Right atrium auricular region (tissue), 2 donors: ENCODE measurements at regions not wholly inside any gene's neighbourhood (a gene's known extent, or its start where the extent isn't known, plus 50 kb on each side); places are given as distances from the start of the nearest gene placed in this dataset.

Source experiments
- DNase-seq: peaks from one replicate; pipeline ENCODE4 v3.0.0-alpha.2; 2019; ENCODE audit warnings: low spot score
- H3K27ac ChIP-seq, 2 donors: fragments of 200-600 bp; sonication (generic); 1 replicate in 1 of 2; 2 replicates in 1 of 2; pipeline ENCODE4 v1.5.1; 2016 to 2019
- H3K27me3 ChIP-seq, 2 donors: fragments of 200-600 bp; sonication (generic); one replicate each; pipeline versions ENCODE4 v1.5.1 to v1.6.0; 2017 to 2019
- H3K36me3 ChIP-seq: fragments of 200-600 bp; sonication (generic); one replicate; pipeline ENCODE4 v1.5.1; 2016
- H3K4me1 ChIP-seq, 2 donors: fragments of 200-600 bp; sonication (generic); one replicate each; pipeline versions ENCODE4 v1.5.1 to v1.6.0; 2017 to 2019
- H3K4me3 ChIP-seq, 2 donors: fragments of 200-600 bp; sonication (generic); 1 replicate in 1 of 2; 2 replicates in 1 of 2; pipeline ENCODE4 v1.5.1; 2017 to 2019; ENCODE audit warnings: mild to moderate bottlenecking in 1 of 2, moderate library complexity in 1 of 2
- H3K9me3 ChIP-seq, 2 donors: fragments of 200-600 bp; sonication (generic); one replicate each; pipeline ENCODE4 v1.5.1; 2019
- TF ChIP-seq, protein P1 (sequence below), 2 donors: fragments of 200-600 bp; sonication (generic); IDR thresholded peaks; one replicate each; pipeline ENCODE4 v1.5.1; 2019; ENCODE audit warnings: antibody characterized with exemption in 2 of 2

DNA sequence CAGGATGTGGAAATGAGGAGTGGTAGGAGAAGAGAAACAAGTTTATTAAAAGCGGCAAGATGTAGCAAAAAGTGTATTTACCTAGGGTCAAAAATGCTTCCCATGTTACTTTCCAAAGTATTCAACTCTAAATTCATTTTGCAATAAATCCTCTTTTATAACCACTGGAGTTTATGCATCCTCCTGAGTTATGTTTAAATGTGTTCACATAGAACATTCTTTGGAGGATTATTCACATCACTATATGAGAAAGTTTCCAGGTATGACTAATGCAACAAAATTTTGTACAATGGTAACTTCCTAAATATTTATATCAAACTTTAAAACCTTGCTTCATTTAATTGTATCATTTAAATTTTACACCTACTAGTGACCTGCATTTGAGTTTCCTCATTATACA is 870.6 kb upstream of the SLIT2 start:
- no peaks in the 10 kb centered on the region for H3K27me3 ChIP-seq
- no peak overlapping the region for H3K27ac ChIP-seq
- H3K4me3 ChIP-seq = no peak overlapping the region
- no peaks in the 10 kb centered on the region for H3K4me1 ChIP-seq
- TF ChIP-seq, protein P1, sequence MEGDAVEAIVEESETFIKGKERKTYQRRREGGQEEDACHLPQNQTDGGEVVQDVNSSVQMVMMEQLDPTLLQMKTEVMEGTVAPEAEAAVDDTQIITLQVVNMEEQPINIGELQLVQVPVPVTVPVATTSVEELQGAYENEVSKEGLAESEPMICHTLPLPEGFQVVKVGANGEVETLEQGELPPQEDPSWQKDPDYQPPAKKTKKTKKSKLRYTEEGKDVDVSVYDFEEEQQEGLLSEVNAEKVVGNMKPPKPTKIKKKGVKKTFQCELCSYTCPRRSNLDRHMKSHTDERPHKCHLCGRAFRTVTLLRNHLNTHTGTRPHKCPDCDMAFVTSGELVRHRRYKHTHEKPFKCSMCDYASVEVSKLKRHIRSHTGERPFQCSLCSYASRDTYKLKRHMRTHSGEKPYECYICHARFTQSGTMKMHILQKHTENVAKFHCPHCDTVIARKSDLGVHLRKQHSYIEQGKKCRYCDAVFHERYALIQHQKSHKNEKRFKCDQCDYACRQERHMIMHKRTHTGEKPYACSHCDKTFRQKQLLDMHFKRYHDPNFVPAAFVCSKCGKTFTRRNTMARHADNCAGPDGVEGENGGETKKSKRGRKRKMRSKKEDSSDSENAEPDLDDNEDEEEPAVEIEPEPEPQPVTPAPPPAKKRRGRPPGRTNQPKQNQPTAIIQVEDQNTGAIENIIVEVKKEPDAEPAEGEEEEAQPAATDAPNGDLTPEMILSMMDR (IDR thresholded peaks at IDR 0.05) = no peak
- DNase-seq = no peak
- no peaks in the 10 kb centered on the region for H3K9me3 ChIP-seq
- H3K36me3 ChIP-seq = no peaks in the 10 kb centered on the region

DNA sequence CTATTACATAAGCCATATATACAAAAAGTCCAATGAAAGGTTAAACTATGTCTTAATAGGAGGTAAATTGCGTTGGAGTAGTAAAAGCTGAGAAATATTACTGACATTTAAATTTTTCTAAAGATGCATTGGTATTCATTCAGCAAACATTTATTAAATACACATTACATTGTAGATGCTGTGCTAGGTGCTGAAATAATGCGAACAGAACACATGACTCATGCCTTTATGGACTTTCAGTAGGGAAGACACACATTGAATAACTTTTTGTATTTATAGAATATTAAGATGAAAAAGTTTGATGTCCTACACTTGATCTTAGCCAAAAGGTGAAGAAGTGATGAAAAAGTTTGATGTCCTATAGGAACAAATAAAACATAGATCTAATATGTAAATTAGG is 871.1 kb upstream of the SLIT2 start:
- Histone ChIP-seq H3K9me3 (no peaks in the 10 kb centered on the region), H3K4me1 (no peaks in the 10 kb centered on the region), H3K36me3 (no peaks in the 10 kb centered on the region), H3K27me3 (no peaks in the 10 kb centered on the region), H3K4me3 (no peak overlapping the region), H3K27ac (no peak overlapping the region)
- DNase-seq = no peak
- TF ChIP-seq, protein P1 (IDR thresholded peaks at IDR 0.05) = no peak

DNA sequence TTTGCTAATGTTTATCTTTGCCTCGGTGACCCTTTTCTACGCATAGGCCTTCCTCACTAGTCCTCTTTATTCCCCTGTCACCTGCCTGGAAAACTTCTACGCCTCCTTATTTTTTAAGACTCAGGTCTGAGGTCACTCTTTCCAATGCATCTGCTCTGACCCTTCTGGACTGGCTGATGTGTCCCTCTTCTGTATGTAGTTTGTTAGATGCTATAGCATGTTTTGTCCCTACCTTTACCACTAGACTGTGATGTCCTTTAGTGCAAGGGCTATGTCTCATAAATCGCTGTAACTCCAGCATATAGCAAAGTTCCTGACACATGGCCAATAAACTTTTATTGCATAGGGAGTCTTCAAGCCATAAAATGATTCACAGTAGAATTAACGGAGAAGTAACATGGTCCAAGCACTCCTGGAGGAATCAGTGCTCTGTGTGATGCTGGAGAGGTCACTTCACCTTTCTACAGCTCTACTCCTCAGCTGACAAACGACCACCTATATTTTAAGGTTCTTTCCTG is 872.5 kb upstream of the SLIT2 start:
- H3K36me3 ChIP-seq = no peaks in the 10 kb centered on the region
- no peaks in the 10 kb centered on the region for H3K9me3 ChIP-seq
- no peak for DNase-seq
- no peak overlapping the region for H3K27ac ChIP-seq
- TF ChIP-seq, protein P1 (IDR thresholded peaks at IDR 0.05) = no peak
- no peak overlapping the region for H3K4me3 ChIP-seq
- H3K27me3 ChIP-seq = no peaks in the 10 kb centered on the region
- no peaks in the 10 kb centered on the region for H3K4me1 ChIP-seq

DNA sequence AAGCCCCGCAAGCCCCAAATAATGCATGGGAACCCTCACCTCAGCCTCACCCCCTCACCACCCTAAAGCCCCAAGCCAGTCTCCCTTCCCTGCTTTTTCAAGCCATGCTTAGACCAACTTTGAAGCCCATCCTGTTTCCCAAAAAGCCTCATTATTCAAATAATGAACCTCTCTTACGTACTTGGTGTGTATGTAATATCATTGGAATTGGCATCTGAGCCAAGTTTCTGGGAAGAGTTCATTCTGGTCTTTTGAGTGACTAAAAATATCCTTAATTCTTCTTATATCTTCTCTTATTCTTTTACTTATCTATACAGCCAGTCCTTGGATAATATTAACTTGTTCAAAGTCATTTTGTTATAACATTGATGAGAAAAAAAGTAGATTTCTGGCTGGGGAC is 875.8 kb upstream of the SLIT2 start:
- H3K9me3 ChIP-seq = no peaks in the 10 kb centered on the region
- no peak overlapping the region for H3K4me3 ChIP-seq
- H3K27ac ChIP-seq = no peak overlapping the region
- no peak for DNase-seq
- H3K36me3 ChIP-seq = no peaks in the 10 kb centered on the region
- H3K4me1 ChIP-seq = no peaks in the 10 kb centered on the region
- no peaks in the 10 kb centered on the region for H3K27me3 ChIP-seq
- TF ChIP-seq, protein P1 (IDR thresholded peaks at IDR 0.05) = no peak

DNA sequence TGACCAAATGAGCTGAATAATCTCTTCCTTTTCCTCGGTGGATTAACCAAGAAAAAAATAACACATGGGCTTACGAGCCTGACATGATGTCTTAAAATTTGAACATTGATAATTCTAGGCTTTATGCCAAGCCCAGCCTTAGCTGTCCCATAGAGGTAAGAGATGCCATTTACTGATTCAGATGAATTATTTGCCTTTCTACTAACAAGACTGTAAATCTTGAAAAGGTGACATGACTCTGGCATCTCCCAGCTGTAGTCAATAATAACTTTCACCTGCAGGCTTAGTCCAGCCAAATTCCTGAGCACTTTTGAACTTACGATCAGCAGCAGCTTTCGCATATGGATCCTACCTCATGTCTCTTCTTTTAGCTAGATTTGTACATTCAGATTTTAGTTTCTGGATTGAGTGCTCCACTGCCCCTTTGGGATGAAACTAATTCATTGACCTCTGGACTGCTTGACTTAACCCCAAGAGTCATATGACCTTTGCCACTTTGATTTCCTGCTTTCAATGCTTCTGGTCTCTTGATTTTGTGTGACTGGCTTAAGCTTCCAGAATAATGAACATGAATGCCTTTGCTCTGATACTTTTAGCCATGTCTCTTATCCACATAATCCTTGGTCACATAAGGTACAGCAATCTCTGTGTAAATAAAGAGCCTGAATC is 876.4 kb upstream of the SLIT2 start:
- H3K9me3 ChIP-seq = no peaks in the 10 kb centered on the region

More for the DNA sequence above, 876.4 kb upstream of the SLIT2 start:
- Histone ChIP-seq H3K4me1 (no peaks in the 10 kb centered on the region), H3K36me3 (no peaks in the 10 kb centered on the region), H3K27me3 (no peaks in the 10 kb centered on the region), H3K4me3 (no peak overlapping the region), H3K27ac (no peak overlapping the region)
- TF ChIP-seq, protein P1 (IDR thresholded peaks at IDR 0.05) = no peak
- DNase-seq = no peak
